HG03025 (cell line): ENCODE measurements at regions not wholly inside any gene's neighbourhood (a gene's known extent, or its start where the extent isn't known, plus 50 kb on each side); places are given as distances from the start of the nearest gene placed in this dataset.

Experiments
- ATAC-seq: cut with Tn5 transposase; IDR thresholded peaks from one replicate; pipeline ENCODE4 v1.9.1; 2021; ENCODE audit warnings: mild to moderate bottlenecking, moderate library complexity; ENCODE audit not compliant: unreplicated experiment, low FRiP score

GRCh38 chr1:62917314-62917713 lies 133.4 kb downstream of the ATG4C start:
- ATAC-seq, result no peak

DNA sequence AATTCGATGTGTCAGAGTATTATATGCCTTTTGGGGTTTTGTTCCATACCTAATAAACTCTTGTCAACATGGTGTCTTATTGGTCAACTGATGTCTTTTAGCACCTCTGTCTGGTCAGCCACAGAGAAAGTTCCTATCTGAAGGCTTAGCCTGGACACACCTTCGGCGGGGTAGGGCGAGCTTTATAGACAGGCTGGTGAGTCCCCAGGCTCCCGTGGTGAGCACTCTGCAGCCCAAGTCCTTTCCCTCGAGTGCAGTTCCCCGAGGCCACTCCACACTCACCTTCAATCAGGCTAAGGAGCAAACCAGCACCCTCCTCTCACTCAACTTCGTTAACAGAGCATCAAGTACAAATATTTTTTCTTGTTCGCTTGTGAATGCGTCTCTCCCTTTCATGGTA lies 133.9 kb downstream of the ATG4C start:
- ATAC-seq, result no peak

- ATAC-seq, result no peak
These were observed 134.8 kb downstream of the ATG4C start for GRCh38 chr1:62918700-62919099.

- ATAC-seq, result no peak
These were observed 138.1 kb downstream of the ATG4C start for GRCh38 chr1:62922006-62922405.

GRCh38 chr1:62924983-62925790 lies 141.3 kb downstream of the ATG4C start:
- ATAC-seq, result no peak

GRCh38 chr1:62926681-62927252 lies 142.8 kb downstream of the ATG4C start:
- no peak for ATAC-seq

GRCh38 chr1:62928885-62929284 lies 145.0 kb downstream of the ATG4C start:
- no peak for ATAC-seq

DNA sequence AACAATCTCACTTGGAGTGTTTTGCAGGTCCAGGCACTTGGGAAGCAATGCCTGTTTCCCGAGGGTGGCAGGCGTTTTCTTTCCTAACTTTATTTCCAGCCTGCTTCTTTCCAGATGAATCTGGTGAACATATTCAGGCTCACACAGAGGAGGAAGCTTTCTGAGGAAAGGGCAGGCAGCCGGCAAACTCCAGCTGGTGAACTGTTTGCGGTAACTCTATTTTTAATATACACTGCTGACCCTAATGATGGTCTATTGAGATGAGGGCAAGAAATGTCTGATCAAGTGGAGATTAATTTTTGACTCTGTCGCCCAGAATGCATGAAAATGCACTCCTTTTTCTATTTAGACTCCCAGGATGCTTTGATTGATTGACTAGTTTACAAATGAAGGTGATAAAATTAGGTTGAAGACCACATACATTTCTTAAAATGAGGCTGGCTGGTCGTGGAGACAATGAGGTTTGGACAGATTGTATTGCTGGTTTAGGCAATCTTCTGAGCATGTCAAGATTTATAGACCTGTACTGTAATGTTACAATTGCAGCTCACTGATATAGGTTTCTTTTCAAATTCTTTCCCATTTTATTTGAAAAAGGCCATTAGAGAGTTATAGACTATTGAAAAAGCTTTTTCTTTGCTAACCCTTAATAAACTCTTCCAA lies 153.8 kb downstream of the ATG4C start:
- no peak for ATAC-seq

DNA sequence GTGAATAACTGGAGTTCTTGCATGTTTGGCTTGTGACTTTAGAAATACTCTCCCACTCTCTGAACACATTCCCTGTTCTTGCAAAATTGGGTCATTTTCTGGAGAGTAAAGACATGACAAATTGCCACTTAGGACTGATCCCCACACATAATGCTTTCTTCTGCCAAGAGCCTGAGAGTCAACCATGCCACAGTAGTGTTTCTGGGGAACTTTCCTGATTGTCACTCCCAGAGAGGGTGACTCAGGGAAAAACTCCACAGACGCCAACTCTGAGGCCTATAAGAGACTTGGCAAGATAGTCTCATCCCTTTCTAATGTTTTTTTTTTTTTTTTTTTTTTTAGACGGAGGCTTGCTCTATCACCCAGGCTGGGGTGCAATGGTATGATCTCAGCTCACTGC lies 157.8 kb downstream of the ATG4C start:
- ATAC-seq, result no peak

DNA sequence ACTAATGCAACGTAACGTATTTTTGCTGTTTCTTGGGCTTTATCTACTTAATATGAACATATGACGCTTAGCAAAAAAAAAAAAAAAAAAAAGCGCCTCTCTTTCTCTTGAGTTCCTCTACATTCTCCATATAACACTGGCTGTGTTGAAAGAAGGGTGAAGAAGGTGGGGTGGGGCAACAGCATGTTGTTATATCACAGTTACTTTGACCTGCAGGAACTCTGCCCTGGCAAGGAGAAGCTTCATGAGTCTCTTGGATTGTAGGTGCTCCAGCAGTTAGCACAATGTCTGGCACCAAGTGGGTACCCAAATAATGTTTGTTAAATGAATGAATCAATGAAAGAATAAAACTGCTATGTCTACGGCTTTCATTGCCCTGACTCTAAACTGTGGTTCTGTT lies 162.6 kb downstream of the ATG4C start:
- no peak for ATAC-seq

- no peak for ATAC-seq
These were observed 167.5 kb downstream of the ATG4C start for GRCh38 chr1:62951428-62951827.

GRCh38 chr1:62952596-62952995 lies 168.7 kb downstream of the ATG4C start:
- ATAC-seq, result no peak

DNA sequence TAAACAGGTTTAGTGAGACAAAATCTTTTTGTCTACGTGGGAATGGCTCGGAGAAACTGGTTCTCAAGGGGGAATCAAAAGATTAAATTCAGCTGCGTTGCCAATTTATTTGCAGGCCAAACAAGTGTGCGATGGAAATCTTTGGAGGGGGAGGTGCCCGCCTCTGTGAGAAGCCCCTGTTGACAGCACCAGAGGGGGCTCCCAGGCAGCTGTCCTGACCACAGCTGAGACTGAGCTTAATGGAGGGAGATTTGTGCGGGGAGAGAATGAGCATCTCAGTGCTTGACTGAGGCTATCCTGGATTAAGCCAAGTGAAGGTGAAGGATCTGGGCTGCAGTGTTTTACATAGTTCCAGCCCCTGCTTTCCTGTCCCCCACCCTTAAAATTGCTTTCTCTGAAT lies 169.7 kb downstream of the ATG4C start:
- no peak for ATAC-seq

DNA sequence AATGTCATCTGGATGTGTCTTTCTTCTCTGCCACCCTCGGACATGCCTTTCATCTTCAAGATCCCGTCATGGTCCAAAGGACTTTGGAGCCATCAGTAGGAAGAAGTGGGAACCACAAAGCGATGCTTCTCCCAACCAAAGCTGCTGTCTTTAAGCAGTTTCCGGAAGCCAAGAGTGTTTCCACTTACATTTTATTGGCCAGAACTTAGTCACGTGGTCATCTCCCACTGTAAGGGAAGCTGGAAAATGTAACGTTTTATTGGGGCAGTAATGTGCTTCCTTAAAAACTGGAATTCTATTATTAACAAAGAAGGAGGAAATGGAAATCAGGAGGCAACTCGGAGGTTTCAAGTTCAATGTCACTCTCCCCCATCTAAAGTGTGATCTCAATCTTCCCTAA lies 170.8 kb downstream of the ATG4C start:
- ATAC-seq, result no peak

DNA sequence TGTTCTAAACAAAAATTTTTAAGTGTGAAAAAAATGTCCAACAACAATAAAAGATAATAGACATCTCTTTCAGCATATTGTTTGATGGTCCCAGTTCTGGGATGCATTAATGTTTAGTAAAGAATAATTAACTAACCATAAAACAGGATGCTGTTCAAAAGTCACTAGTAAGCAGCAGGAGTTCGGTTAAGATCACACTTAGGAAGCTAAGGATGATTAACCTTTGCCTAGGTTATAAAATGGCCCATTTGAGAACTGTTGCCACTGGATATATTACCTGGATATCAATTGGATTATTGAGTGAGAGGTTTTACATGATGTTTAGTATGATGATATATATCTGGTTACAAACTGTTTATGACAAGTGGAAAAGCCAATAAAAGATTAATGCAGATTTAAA lies 171.7 kb downstream of the ATG4C start:
- ATAC-seq, result no peak

DNA sequence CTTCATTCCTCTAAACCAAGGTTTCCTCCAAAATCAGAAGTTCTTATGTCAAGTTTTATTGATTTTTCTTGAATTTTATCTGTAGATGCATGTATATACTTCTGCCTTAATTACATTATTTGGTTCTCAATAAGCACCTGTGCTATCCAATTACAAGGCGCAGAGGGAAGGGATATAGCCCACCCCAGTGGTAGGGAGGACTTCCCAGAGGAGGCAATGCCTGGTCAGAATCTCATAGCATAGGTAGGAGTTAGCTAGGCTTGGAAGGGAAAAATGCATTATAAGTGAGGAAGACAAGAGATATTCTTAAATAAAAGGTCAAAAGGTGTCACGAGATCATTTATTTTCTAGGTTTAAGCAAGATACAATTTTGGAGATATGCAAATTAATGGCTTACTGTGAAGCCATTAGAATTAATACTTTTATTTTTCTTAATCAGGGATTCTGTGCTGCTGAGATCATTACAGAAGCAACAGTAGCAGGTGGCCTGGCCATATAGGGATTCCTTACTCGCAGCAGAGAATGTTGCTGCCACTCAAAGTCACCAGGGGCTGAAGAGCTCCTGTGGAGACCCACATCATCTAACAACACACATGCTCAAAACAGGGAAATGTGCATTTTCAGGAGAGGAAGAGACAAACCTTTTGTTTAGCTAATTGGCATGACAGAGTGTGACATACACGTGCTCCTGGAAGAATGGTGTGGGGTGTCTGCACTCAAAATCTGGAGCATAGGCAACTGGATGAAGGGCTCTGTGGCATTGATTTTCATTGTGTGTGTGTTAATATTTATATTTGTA lies 178.3 kb downstream of the ATG4C start:
- ATAC-seq, result no peak

DNA sequence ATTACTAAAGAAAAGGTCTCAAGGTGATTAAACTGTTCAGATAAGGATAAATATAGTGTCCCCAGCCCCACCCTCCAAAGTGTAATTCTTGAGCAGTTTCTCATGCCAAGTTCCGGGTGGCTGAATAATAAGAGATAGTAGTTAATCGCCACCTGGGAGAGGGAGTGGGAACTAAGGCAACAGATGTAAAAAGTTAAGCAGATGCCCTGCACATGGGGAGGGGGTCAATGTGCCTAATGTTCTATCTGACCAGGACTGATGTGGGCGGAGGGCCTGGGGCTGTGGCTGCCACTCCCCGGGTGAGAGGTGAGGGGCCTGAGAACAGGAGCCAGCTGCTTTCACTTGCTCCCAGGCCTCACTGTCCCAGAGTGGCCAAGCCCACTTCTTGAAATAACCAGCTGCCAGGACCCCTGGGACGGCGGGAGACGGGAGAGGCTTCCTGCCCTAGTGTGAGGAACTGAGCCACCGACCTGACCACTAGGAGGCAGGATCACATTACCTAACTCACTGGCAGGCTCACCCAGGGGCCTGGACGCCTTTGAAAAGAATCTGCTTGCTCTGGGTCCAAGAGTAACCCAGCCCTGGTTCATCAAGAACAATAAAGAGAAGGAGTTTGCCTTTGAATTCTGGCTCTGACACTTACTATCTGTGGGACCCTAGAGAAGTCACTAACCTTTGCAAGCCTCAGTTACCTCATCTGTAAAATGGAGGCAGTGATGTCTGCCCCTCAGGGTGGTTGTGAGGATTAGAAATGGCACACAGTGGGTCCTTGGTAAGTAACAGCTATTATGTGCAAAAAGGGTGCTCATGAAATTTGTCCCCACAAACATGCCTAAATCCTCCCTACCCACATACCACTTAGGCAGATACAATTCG lies 179.2 kb downstream of the ATG4C start:
- no peak for ATAC-seq

DNA sequence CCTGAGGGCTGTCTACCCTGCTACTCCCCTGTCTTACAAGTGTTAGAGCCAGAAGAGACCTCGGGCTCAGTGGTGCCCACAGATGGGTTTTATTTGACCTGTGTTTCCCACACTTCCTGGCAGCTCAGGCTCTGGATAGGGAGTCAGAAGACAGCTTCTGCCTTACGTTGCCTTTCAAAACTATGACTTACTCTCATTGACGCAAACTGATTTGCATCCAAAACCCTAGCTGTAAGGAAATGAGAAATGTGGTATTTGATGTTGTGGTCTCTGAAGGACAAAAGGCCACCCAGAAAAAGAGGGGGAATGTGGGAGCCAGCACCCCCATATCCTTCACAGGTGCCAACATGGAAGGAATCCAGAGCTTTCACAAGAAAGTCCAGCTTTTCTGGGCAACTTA lies 180.2 kb downstream of the ATG4C start:
- ATAC-seq, result no peak

- ATAC-seq, result no peak
These were observed 183.1 kb downstream of the ATG4C start for GRCh38 chr1:62967031-62967430.

GRCh38 chr1:62977366-62977765 lies 193.4 kb downstream of the ATG4C start:
- ATAC-seq, result no peak
